ENCODE measurements at regions not wholly inside any gene's neighbourhood (a gene's known extent, or its start where the extent isn't known, plus 50 kb on each side); places are given as distances from the start of the nearest gene placed in this dataset.

GRCh38 chr2:173472112-173472511, 117.4 kb downstream of the CDCA7 start:
- Histone ChIP-seq H3K4me3 (ENCODE audit: low read depth in 1 of 2, low read length in 2 of 2) (no peak overlapping the region), H3K9ac (ENCODE audit: low read length) (no peak overlapping the region), H3K4me1 (ENCODE audit: insufficient read depth, low read length) (no peaks in the 10 kb centered on the region), H3K9me3 (ENCODE audit: low read length) (no peaks in the 10 kb centered on the region), H3K36me3 (ENCODE audit: insufficient read depth, low read length) (no peaks in the 10 kb centered on the region), H3K27me3 (ENCODE audit: control insufficient read depth in 1 of 2, insufficient read depth in 2 of 2, low read length in 2 of 2) (no peaks in the 10 kb centered on the region), H3K27ac (ENCODE audit: low read depth, low read length) (no peak overlapping the region)

GRCh38 chr2:173483137-173483536, 128.5 kb downstream of the CDCA7 start:
- no peak overlapping the region for H3K9ac ChIP-seq (ENCODE audit: low read length)
- no peaks in the 10 kb centered on the region for H3K36me3 ChIP-seq (ENCODE audit: insufficient read depth, low read length)
- H3K4me3 ChIP-seq (ENCODE audit: low read depth in 1 of 2, low read length in 2 of 2): no peak overlapping the region
- H3K27ac ChIP-seq (ENCODE audit: low read depth, low read length): no peak overlapping the region
- H3K4me1 ChIP-seq (ENCODE audit: insufficient read depth, low read length): no peaks in the 10 kb centered on the region
- no peaks in the 10 kb centered on the region for H3K27me3 ChIP-seq (ENCODE audit: control insufficient read depth in 1 of 2, insufficient read depth in 2 of 2, low read length in 2 of 2)
- H3K9me3 ChIP-seq (ENCODE audit: low read length): no peaks in the 10 kb centered on the region

- Histone ChIP-seq H3K27ac (ENCODE audit: low read depth, low read length) (no peak overlapping the region), H3K9me3 (ENCODE audit: low read length) (no peaks in the 10 kb centered on the region), H3K4me1 (ENCODE audit: insufficient read depth, low read length) (no peaks in the 10 kb centered on the region), H3K27me3 (ENCODE audit: control insufficient read depth in 1 of 2, insufficient read depth in 2 of 2, low read length in 2 of 2) (no peaks in the 10 kb centered on the region), H3K36me3 (ENCODE audit: insufficient read depth, low read length) (no peaks in the 10 kb centered on the region), H3K9ac (ENCODE audit: low read length) (no peak overlapping the region), H3K4me3 (ENCODE audit: low read depth in 1 of 2, low read length in 2 of 2) (no peak overlapping the region)
Observed at GRCh38 chr2:173488861-173489260, 134.2 kb downstream of the CDCA7 start.

- no peaks in the 10 kb centered on the region for H3K27me3 ChIP-seq (ENCODE audit: control insufficient read depth in 1 of 2, insufficient read depth in 2 of 2, low read length in 2 of 2)
- H3K36me3 ChIP-seq (ENCODE audit: insufficient read depth, low read length): no peaks in the 10 kb centered on the region
- H3K27ac ChIP-seq (ENCODE audit: low read depth, low read length): no peak overlapping the region
- H3K9ac ChIP-seq (ENCODE audit: low read length): no peak overlapping the region
- H3K4me3 ChIP-seq (ENCODE audit: low read depth in 1 of 2, low read length in 2 of 2): no peak overlapping the region
- H3K4me1 ChIP-seq (ENCODE audit: insufficient read depth, low read length): peaks cover 3% of the 10 kb centered on the region
- no peaks in the 10 kb centered on the region for H3K9me3 ChIP-seq (ENCODE audit: low read length)
Observed at GRCh38 chr2:173491418-173491817, 136.7 kb downstream of the CDCA7 start.

DNA sequence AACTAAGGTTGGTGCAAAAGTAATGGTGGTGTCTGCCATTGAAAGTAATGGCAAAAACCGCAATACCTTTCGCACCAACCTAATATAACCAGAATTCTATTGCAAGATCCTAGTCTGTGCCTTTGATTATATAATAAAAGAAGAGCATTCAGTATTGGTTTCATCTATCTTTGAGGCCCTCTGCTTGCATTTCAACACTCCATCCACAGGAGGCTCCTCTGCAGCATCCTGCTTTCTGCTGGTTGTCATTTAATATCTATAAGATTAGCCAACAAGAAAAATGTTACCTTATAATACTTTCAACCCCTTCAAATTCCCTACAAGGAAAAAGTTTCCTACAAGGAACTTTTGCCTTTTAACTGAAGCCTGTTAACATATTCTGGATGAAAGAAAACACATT, 139.2 kb downstream of the CDCA7 start:
- H3K9ac ChIP-seq (ENCODE audit: low read length): no peak overlapping the region
- H3K27ac ChIP-seq (ENCODE audit: low read depth, low read length): no peak overlapping the region
- no peaks in the 10 kb centered on the region for H3K9me3 ChIP-seq (ENCODE audit: low read length)
- peaks cover 7% of the 10 kb centered on the region for H3K4me1 ChIP-seq (ENCODE audit: insufficient read depth, low read length)
- H3K27me3 ChIP-seq (ENCODE audit: control insufficient read depth in 1 of 2, insufficient read depth in 2 of 2, low read length in 2 of 2): no peaks in the 10 kb centered on the region
- no peak overlapping the region for H3K4me3 ChIP-seq (ENCODE audit: low read depth in 1 of 2, low read length in 2 of 2)
- H3K36me3 ChIP-seq (ENCODE audit: insufficient read depth, low read length): no peaks in the 10 kb centered on the region

- no peak overlapping the region for H3K27ac ChIP-seq (ENCODE audit: low read depth, low read length)
- no peak overlapping the region for H3K4me3 ChIP-seq (ENCODE audit: low read depth in 1 of 2, low read length in 2 of 2)
- no peaks in the 10 kb centered on the region for H3K9me3 ChIP-seq (ENCODE audit: low read length)
- H3K36me3 ChIP-seq (ENCODE audit: insufficient read depth, low read length): no peaks in the 10 kb centered on the region
- no peaks in the 10 kb centered on the region for H3K27me3 ChIP-seq (ENCODE audit: control insufficient read depth in 1 of 2, insufficient read depth in 2 of 2, low read length in 2 of 2)
- no peak overlapping the region for H3K9ac ChIP-seq (ENCODE audit: low read length)
- H3K4me1 ChIP-seq (ENCODE audit: insufficient read depth, low read length): peaks cover 7% of the 10 kb centered on the region
Observed at GRCh38 chr2:173496746-173497145, 142.1 kb downstream of the CDCA7 start.

DNA sequence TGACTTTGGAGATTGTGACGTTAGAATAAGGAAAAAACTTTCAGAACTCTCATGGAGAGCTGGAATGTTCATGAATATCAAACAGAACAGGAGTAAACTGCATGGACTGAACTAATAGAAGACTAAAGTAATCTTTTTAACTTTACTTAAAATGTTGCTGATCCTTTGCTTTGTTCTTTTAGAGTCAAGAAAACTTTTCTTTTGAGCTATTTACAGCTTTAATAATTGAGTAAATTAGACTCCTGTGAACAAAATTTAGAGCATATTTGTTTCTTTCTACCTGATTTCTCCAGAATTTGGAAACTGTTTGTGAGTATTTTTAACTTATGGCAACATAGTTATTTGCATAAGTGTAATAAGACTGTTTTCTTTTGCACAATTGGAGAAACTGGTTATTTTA, 146.3 kb downstream of the CDCA7 start:
- Histone ChIP-seq H3K4me1 (ENCODE audit: insufficient read depth, low read length) (peaks cover 7% of the 10 kb centered on the region), H3K9ac (ENCODE audit: low read length) (no peak overlapping the region), H3K9me3 (ENCODE audit: low read length) (no peaks in the 10 kb centered on the region), H3K4me3 (ENCODE audit: low read depth in 1 of 2, low read length in 2 of 2) (no peak overlapping the region), H3K27ac (ENCODE audit: low read depth, low read length) (no peak overlapping the region), H3K27me3 (ENCODE audit: control insufficient read depth in 1 of 2, insufficient read depth in 2 of 2, low read length in 2 of 2) (no peaks in the 10 kb centered on the region), H3K36me3 (ENCODE audit: insufficient read depth, low read length) (no peaks in the 10 kb centered on the region)

GRCh38 chr2:173502296-173502695, 147.6 kb downstream of the CDCA7 start:
- H3K4me3 ChIP-seq (ENCODE audit: low read depth in 1 of 2, low read length in 2 of 2): no peak overlapping the region
- no peaks in the 10 kb centered on the region for H3K27me3 ChIP-seq (ENCODE audit: control insufficient read depth in 1 of 2, insufficient read depth in 2 of 2, low read length in 2 of 2)
- H3K27ac ChIP-seq (ENCODE audit: low read depth, low read length): no peak overlapping the region
- H3K4me1 ChIP-seq (ENCODE audit: insufficient read depth, low read length): no peaks in the 10 kb centered on the region
- no peak overlapping the region for H3K9ac ChIP-seq (ENCODE audit: low read length)
- H3K36me3 ChIP-seq (ENCODE audit: insufficient read depth, low read length): no peaks in the 10 kb centered on the region
- H3K9me3 ChIP-seq (ENCODE audit: low read length): no peaks in the 10 kb centered on the region

- H3K9me3 ChIP-seq (ENCODE audit: low read length): no peaks in the 10 kb centered on the region
Observed at GRCh38 chr2:173511357-173511756, 156.7 kb downstream of the CDCA7 start.

DNA sequence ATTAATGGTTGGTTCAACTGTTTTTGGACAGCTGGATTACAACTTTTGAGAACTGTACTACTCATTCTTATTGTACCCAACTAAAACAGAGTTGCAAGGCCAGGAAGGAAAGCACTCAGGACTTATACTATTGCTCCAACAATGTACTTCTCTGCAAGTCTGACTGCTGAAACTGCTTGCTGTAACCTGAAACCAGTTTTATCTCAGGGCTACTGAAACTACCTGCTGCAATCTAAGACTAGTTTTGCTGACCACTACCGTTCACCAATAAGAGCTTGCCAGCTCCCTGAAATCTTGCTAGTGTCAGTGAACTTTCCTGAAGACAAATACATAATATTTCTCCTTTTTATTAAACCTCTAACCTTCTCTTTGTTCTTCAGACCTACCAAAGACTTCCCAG, 157.3 kb downstream of the CDCA7 start:
- H3K9ac ChIP-seq (ENCODE audit: low read length): no peak overlapping the region
- no peaks in the 10 kb centered on the region for H3K4me1 ChIP-seq (ENCODE audit: insufficient read depth, low read length)
- H3K9me3 ChIP-seq (ENCODE audit: low read length): no peaks in the 10 kb centered on the region
- H3K4me3 ChIP-seq (ENCODE audit: low read depth in 1 of 2, low read length in 2 of 2): no peak overlapping the region
- H3K27me3 ChIP-seq (ENCODE audit: control insufficient read depth in 1 of 2, insufficient read depth in 2 of 2, low read length in 2 of 2): no peaks in the 10 kb centered on the region
- H3K27ac ChIP-seq (ENCODE audit: low read depth, low read length): no peak overlapping the region
- no peaks in the 10 kb centered on the region for H3K36me3 ChIP-seq (ENCODE audit: insufficient read depth, low read length)

More at GRCh38 chr2:173511357-173511756, 156.7 kb downstream of the CDCA7 start:
- Histone ChIP-seq H3K4me1 (ENCODE audit: insufficient read depth, low read length) (no peaks in the 10 kb centered on the region), H3K4me3 (ENCODE audit: low read depth in 1 of 2, low read length in 2 of 2) (no peak overlapping the region), H3K36me3 (ENCODE audit: insufficient read depth, low read length) (no peaks in the 10 kb centered on the region), H3K27ac (ENCODE audit: low read depth, low read length) (no peak overlapping the region), H3K9ac (ENCODE audit: low read length) (no peak overlapping the region), H3K27me3 (ENCODE audit: control insufficient read depth in 1 of 2, insufficient read depth in 2 of 2, low read length in 2 of 2) (no peaks in the 10 kb centered on the region)

- no peak overlapping the region for H3K9ac ChIP-seq (ENCODE audit: low read length)
- H3K4me1 ChIP-seq (ENCODE audit: insufficient read depth, low read length): no peaks in the 10 kb centered on the region
- H3K9me3 ChIP-seq (ENCODE audit: low read length): no peaks in the 10 kb centered on the region
- H3K27me3 ChIP-seq (ENCODE audit: control insufficient read depth in 1 of 2, insufficient read depth in 2 of 2, low read length in 2 of 2): no peaks in the 10 kb centered on the region
- no peak overlapping the region for H3K4me3 ChIP-seq (ENCODE audit: low read depth in 1 of 2, low read length in 2 of 2)
- H3K27ac ChIP-seq (ENCODE audit: low read depth, low read length): no peak overlapping the region
- H3K36me3 ChIP-seq (ENCODE audit: insufficient read depth, low read length): no peaks in the 10 kb centered on the region
Observed at GRCh38 chr2:173513107-173513727, 158.5 kb downstream of the CDCA7 start.

- peaks cover 6% of the 10 kb centered on the region for H3K4me1 ChIP-seq (ENCODE audit: insufficient read depth, low read length)
- H3K27ac ChIP-seq (ENCODE audit: low read depth, low read length): no peak overlapping the region
- H3K36me3 ChIP-seq (ENCODE audit: insufficient read depth, low read length): no peaks in the 10 kb centered on the region
- H3K4me3 ChIP-seq (ENCODE audit: low read depth in 1 of 2, low read length in 2 of 2): no peak overlapping the region
- no peaks in the 10 kb centered on the region for H3K27me3 ChIP-seq (ENCODE audit: control insufficient read depth in 1 of 2, insufficient read depth in 2 of 2, low read length in 2 of 2)
- H3K9ac ChIP-seq (ENCODE audit: low read length): no peak overlapping the region
- H3K9me3 ChIP-seq (ENCODE audit: low read length): no peaks in the 10 kb centered on the region
Observed at GRCh38 chr2:173520918-173521317, 166.2 kb downstream of the CDCA7 start.
